ENCODE measurements at regions not wholly inside any gene's neighbourhood (a gene's known extent, or its start where the extent isn't known, plus 50 kb on each side); places are given as distances from the start of the nearest gene placed in this dataset.

DNA sequence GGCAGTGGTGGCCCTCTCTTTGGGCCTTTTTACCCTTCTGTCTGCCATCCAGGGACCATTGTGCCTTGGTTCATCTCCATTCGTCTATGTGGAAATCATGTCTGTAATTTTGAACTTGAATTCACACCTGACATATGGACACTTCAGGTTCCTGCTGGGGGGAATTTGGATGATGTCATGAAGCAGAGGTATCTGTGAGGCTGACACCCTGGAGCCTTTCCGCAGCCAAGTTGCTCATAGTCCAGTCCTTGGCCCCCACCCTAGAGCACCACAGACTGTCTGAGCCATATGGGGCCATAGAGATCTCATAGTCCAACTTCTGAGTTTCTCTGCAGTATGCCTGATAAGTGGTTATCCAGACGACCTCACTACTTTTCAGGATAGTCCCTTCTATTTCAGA is 147.7 kb upstream of the CACNA1E start:
- CTCF ChIA-PET = no interaction called here
- Histone ChIP-seq H4K20me1 (ENCODE audit: insufficient read depth) (no peaks in the 10 kb centered on the region), H2AFZ (ENCODE audit: low read depth, low read length, poor library complexity, severe bottlenecking) (no peak overlapping the region), H3K27me3 (ENCODE audit: insufficient read depth, low read length) (no peaks in the 10 kb centered on the region), H3K36me3 (ENCODE audit: control insufficient read depth in 1 of 2, insufficient read depth in 2 of 2, low read length in 2 of 2) (no peaks in the 10 kb centered on the region), H3K9ac (ENCODE audit: low read length) (no peak overlapping the region), H3K9me3 (ENCODE audit: control insufficient read depth in 1 of 2, insufficient read depth in 1 of 2, low read depth in 1 of 2, low read length in 2 of 2) (no peaks in the 10 kb centered on the region), H3K4me2 (ENCODE audit: low read length) (no peak overlapping the region), H3K79me2 (ENCODE audit: insufficient read depth, low read length) (no peaks in the 10 kb centered on the region), H3K4me1 (ENCODE audit: control insufficient read depth in 1 of 2, insufficient read depth in 2 of 2, low read length in 2 of 2) (no peaks in the 10 kb centered on the region), H3K4me3 (replicated peaks in 1 of 2; ENCODE audit: low read depth in 1 of 2, low read length in 2 of 2) (no peak overlapping the region), H3K9me2 (ENCODE audit: insufficient read depth) (no peaks in the 10 kb centered on the region), H3K27ac (ENCODE audit: low read depth, low read length) (no peak overlapping the region)
- ATAC-seq (no peak), DNase-seq (ENCODE audit: low read depth, low spot score) (no peak)
- BruUV-seq (replicated peaks) = no TSS peak
- RAD21 ChIA-PET (ENCODE audit: low non-redundant PET in 1 of 2, low total read pairs in 2 of 2, uncharacterized antibody in 2 of 2, unreplicated experiment in 2 of 2) = no interaction called here
- intact Hi-C loops (cut with micrococcal nuclease) = no loop called here
- no peak for TF ChIP-seq ZFX (IDR thresholded peaks at IDR 0.05)
- POLR2A ChIA-PET = no interaction called here

GRCh38 chr1:181341026-181341632 is 142.2 kb upstream of the CACNA1E start:
- Histone ChIP-seq H2AFZ (ENCODE audit: low read depth, low read length, poor library complexity, severe bottlenecking) (no peak overlapping the region), H3K27ac (ENCODE audit: low read depth, low read length) (no peak overlapping the region), H3K27me3 (ENCODE audit: insufficient read depth, low read length) (no peaks in the 10 kb centered on the region), H3K9me2 (ENCODE audit: insufficient read depth) (no peaks in the 10 kb centered on the region), H3K4me3 (replicated peaks in 1 of 2; ENCODE audit: low read depth in 1 of 2, low read length in 2 of 2) (no peak overlapping the region), H3K79me2 (ENCODE audit: insufficient read depth, low read length) (no peaks in the 10 kb centered on the region), H3K4me1 (ENCODE audit: control insufficient read depth in 1 of 2, insufficient read depth in 2 of 2, low read length in 2 of 2) (no peaks in the 10 kb centered on the region), H3K9me3 (ENCODE audit: control insufficient read depth in 1 of 2, insufficient read depth in 1 of 2, low read depth in 1 of 2, low read length in 2 of 2) (no peaks in the 10 kb centered on the region), H3K36me3 (ENCODE audit: control insufficient read depth in 1 of 2, insufficient read depth in 2 of 2, low read length in 2 of 2) (no peaks in the 10 kb centered on the region), H3K9ac (ENCODE audit: low read length) (no peak overlapping the region), H3K4me2 (ENCODE audit: low read length) (no peak overlapping the region), H4K20me1 (ENCODE audit: insufficient read depth) (no peaks in the 10 kb centered on the region)
- no peak for DNase-seq (ENCODE audit: low read depth, low spot score)
- intact Hi-C loops (cut with micrococcal nuclease) = no loop called here
- no TSS peak for BruUV-seq (replicated peaks)
- CTCF ChIA-PET = no interaction called here
- POLR2A ChIA-PET = no interaction called here
- RAD21 ChIA-PET (ENCODE audit: low non-redundant PET in 1 of 2, low total read pairs in 2 of 2, uncharacterized antibody in 2 of 2, unreplicated experiment in 2 of 2) = no interaction called here
- ATAC-seq = no peak
- TF ChIP-seq EZH2phosphoT487 (IDR thresholded peaks at IDR 0.05; ENCODE audit: borderline replicate concordance) = no peak
- no peak for TF ChIP-seq ATF3 (IDR thresholded peaks at IDR 0.05)
- TF ChIP-seq SP1 (IDR thresholded peaks at IDR 0.05; ENCODE audit: low read depth) = no peak
- no peak for TF ChIP-seq RAD21 (IDR thresholded peaks at IDR 0.05; ENCODE audit: low read depth)
- TF ChIP-seq, protein P1, sequence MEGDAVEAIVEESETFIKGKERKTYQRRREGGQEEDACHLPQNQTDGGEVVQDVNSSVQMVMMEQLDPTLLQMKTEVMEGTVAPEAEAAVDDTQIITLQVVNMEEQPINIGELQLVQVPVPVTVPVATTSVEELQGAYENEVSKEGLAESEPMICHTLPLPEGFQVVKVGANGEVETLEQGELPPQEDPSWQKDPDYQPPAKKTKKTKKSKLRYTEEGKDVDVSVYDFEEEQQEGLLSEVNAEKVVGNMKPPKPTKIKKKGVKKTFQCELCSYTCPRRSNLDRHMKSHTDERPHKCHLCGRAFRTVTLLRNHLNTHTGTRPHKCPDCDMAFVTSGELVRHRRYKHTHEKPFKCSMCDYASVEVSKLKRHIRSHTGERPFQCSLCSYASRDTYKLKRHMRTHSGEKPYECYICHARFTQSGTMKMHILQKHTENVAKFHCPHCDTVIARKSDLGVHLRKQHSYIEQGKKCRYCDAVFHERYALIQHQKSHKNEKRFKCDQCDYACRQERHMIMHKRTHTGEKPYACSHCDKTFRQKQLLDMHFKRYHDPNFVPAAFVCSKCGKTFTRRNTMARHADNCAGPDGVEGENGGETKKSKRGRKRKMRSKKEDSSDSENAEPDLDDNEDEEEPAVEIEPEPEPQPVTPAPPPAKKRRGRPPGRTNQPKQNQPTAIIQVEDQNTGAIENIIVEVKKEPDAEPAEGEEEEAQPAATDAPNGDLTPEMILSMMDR (IDR thresholded peaks at IDR 0.05 in 2 of 3, conservative IDR thresholded peaks at IDR 0.05 in 1 of 3; ENCODE audit: borderline replicate concordance in 1 of 3, insufficient read depth in 1 of 3, low read depth in 2 of 3, low read length in 2 of 3) = no peak
- no peak for TF ChIP-seq ZFX (IDR thresholded peaks at IDR 0.05)
- no peak for TF ChIP-seq CBX3 (IDR thresholded peaks at IDR 0.05; ENCODE audit: low read depth)
- TF ChIP-seq REST (IDR thresholded peaks at IDR 0.05; ENCODE audit: low read depth) = no peak
- no peak for TF ChIP-seq ZNF274 (IDR thresholded peaks at IDR 0.05; ENCODE audit: low read depth, low read length)
- TF ChIP-seq TCF7L2 (IDR thresholded peaks at IDR 0.05; ENCODE audit: borderline replicate concordance, extremely low read depth, insufficient read depth, insufficient read length) = no peak
- no peak for TF ChIP-seq MAX (IDR thresholded peaks at IDR 0.05)
- no peak for TF ChIP-seq JUND (IDR thresholded peaks at IDR 0.05)
- TF ChIP-seq SIN3A (IDR thresholded peaks at IDR 0.05; ENCODE audit: low read depth) = no peak
- no peak for TF ChIP-seq POLR2AphosphoS5 (IDR thresholded peaks at IDR 0.05; ENCODE audit: low read depth, low read length)
